ENCODE measurements at regions not wholly inside any gene's neighbourhood (a gene's known extent, or its start where the extent isn't known, plus 50 kb on each side); places are given as distances from the start of the nearest gene placed in this dataset.
A peak's percentile ranks its signal among the peaks of the same experiment; 100 is the strongest.

DNA sequence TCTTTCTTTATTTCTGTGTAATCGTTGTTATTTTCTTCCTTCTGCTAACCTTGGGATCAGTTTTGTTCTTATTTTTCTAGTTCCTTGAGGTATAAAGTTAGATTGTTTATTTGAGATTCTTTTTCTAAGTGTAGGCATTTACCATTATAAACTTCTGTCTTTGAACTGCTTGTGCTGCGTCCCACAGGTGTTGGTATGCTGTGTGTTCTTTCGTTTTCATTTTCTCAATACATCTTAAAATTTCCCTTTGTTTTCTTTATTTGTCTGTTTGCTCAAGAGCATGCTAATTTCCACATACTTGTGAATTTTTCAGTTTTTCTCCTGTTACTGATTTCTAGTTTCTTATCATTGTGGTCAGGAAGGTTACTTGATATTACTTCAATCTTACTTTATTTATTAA lies 873.8 kb upstream of the GCFC2 start:
- Mint-ChIP-seq H3K36me3 (ENCODE audit: low read depth) (peaks cover 5% of the 10 kb centered on the region), H3K4me3 (no peak overlapping the region), H3K9me3 (peaks cover 14% of the 10 kb centered on the region), H3K4me1 (peaks cover 20% of the 10 kb centered on the region), H3K27ac (no peak overlapping the region), H3K27me3 (ENCODE audit: insufficient read depth) (no peaks in the 10 kb centered on the region)
- 72 to 100% methylated on average over 1 to 3 of the region's 3 CpGs for WGBS, 2 experiments (ENCODE audit: insufficient coverage in 1 of 2, insufficient read length in 1 of 2)
- DNase-seq: no peak
- Histone ChIP-seq H3K4me3 (ENCODE audit: low read length) (no peak overlapping the region), H3K9me3 (ENCODE audit: control insufficient read depth, low read length) (no peaks in the 10 kb centered on the region), H3K36me3 (ENCODE audit: control insufficient read depth, insufficient read depth, low read length) (no peaks in the 10 kb centered on the region), H3K27me3 (ENCODE audit: control insufficient read depth, insufficient read depth, low read length, poor library complexity, severe bottlenecking) (no peaks in the 10 kb centered on the region), H3K4me1 (ENCODE audit: control insufficient read depth, insufficient read depth, low read length) (no peaks in the 10 kb centered on the region), H3K9ac (ENCODE audit: extremely low read depth, low read length, poor library complexity, severe bottlenecking) (no peak overlapping the region), H3K27ac (ENCODE audit: low read depth, low read length) (no peak overlapping the region)
- TF ChIP-seq, protein P1, sequence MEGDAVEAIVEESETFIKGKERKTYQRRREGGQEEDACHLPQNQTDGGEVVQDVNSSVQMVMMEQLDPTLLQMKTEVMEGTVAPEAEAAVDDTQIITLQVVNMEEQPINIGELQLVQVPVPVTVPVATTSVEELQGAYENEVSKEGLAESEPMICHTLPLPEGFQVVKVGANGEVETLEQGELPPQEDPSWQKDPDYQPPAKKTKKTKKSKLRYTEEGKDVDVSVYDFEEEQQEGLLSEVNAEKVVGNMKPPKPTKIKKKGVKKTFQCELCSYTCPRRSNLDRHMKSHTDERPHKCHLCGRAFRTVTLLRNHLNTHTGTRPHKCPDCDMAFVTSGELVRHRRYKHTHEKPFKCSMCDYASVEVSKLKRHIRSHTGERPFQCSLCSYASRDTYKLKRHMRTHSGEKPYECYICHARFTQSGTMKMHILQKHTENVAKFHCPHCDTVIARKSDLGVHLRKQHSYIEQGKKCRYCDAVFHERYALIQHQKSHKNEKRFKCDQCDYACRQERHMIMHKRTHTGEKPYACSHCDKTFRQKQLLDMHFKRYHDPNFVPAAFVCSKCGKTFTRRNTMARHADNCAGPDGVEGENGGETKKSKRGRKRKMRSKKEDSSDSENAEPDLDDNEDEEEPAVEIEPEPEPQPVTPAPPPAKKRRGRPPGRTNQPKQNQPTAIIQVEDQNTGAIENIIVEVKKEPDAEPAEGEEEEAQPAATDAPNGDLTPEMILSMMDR (conservative IDR thresholded peaks at IDR 0.05): no peak

DNA sequence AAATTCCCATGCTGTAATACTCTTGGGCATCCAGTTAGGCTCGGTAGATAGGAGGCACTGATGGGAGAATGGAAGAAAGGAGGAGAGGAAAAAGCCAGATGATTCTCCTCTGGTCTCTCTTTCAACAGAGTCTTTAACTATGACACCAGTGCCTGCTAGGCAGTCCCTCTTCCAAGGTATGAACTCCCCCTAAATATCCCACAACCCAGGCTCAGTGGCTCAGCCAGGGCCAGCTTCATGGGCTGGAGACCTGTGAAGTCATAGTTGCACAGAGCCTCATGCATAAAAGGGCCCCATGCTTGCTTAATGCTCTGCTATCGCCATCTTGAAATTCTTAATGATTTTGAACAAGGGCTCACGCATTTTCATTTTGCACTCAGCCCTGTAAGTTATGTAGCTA lies 869.2 kb upstream of the GCFC2 start:
- Histone ChIP-seq H3K4me3 (ENCODE audit: low read length) (no peak overlapping the region), H3K4me1 (ENCODE audit: control insufficient read depth, insufficient read depth, low read length) (no peaks in the 10 kb centered on the region), H3K27ac (ENCODE audit: low read depth, low read length) (no peak overlapping the region), H3K9me3 (ENCODE audit: control insufficient read depth, low read length) (no peaks in the 10 kb centered on the region), H3K27me3 (ENCODE audit: control insufficient read depth, insufficient read depth, low read length, poor library complexity, severe bottlenecking) (no peaks in the 10 kb centered on the region), H3K9ac (ENCODE audit: extremely low read depth, low read length, poor library complexity, severe bottlenecking) (no peak overlapping the region), H3K36me3 (ENCODE audit: control insufficient read depth, insufficient read depth, low read length) (no peaks in the 10 kb centered on the region)
- DNase-seq: peak; percentile 74
- TF ChIP-seq, protein P1 (conservative IDR thresholded peaks at IDR 0.05): no peak
- H3K4me1 Mint-ChIP-seq: peaks cover 60% of the 10 kb centered on the region
- peak overlapping the region; percentile 70 for H3K4me3 Mint-ChIP-seq
- peaks cover 2% of the 10 kb centered on the region for H3K27me3 Mint-ChIP-seq (ENCODE audit: insufficient read depth)
- peaks cover 1% of the 10 kb centered on the region for H3K36me3 Mint-ChIP-seq (ENCODE audit: low read depth)
- 78 to 99% methylated on average over 2 to 3 of the region's 3 CpGs for WGBS, 2 experiments (ENCODE audit: insufficient coverage in 1 of 2, insufficient read length in 1 of 2)
- H3K27ac Mint-ChIP-seq: peak overlapping the region; percentile 90
- peaks cover 11% of the 10 kb centered on the region for H3K9me3 Mint-ChIP-seq

DNA sequence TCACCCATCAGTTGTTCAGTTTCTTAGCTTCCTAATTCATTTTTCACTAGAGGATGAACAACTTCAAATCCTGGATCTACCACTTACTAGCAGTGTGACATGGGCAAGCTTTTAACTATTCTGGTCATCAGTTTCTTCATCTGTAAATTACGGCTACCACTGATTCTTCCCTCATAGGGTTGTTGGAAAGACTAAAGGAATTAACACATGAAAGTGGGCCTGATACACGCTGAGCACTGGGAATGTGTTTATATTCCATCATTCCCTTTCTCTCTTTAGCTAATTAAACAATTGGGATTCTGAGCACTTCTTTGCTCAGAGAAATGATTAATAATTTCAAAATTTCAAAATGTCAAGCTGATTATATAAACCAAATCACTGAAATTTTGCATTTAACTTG lies 862.3 kb upstream of the GCFC2 start:
- H3K9me3 Mint-ChIP-seq: no peaks in the 10 kb centered on the region
- Histone ChIP-seq H3K27me3 (ENCODE audit: control insufficient read depth, insufficient read depth, low read length, poor library complexity, severe bottlenecking) (no peaks in the 10 kb centered on the region), H3K9ac (ENCODE audit: extremely low read depth, low read length, poor library complexity, severe bottlenecking) (no peak overlapping the region), H3K4me3 (ENCODE audit: low read length) (no peak overlapping the region), H3K4me1 (ENCODE audit: control insufficient read depth, insufficient read depth, low read length) (no peaks in the 10 kb centered on the region), H3K9me3 (ENCODE audit: control insufficient read depth, low read length) (no peaks in the 10 kb centered on the region), H3K36me3 (ENCODE audit: control insufficient read depth, insufficient read depth, low read length) (no peaks in the 10 kb centered on the region), H3K27ac (ENCODE audit: low read depth, low read length) (no peak overlapping the region)
- H3K27ac Mint-ChIP-seq: no peak overlapping the region
- H3K4me1 Mint-ChIP-seq: peaks cover 63% of the 10 kb centered on the region
- 74% methylated on average over 2 of the region's 2 CpGs; no CpG with 5 or more reads in 1 of the 2 experiments for WGBS, 2 experiments (ENCODE audit: insufficient coverage in 1 of 2, insufficient read length in 1 of 2)
- DNase-seq: no peak
- H3K36me3 Mint-ChIP-seq (ENCODE audit: low read depth): no peaks in the 10 kb centered on the region
- H3K4me3 Mint-ChIP-seq: no peak overlapping the region
- H3K27me3 Mint-ChIP-seq (ENCODE audit: insufficient read depth): no peaks in the 10 kb centered on the region
- TF ChIP-seq, protein P1 (conservative IDR thresholded peaks at IDR 0.05): no peak
